ENCODE measurements at regions not wholly inside any gene's neighbourhood (a gene's known extent, or its start where the extent isn't known, plus 50 kb on each side); places are given as distances from the start of the nearest gene placed in this dataset.

- no peak overlapping the region for H3K4me3 ChIP-seq
- H3K27me3 ChIP-seq (replicated peaks in 1 of 2; ENCODE audit: control insufficient read depth in 2 of 2, insufficient read depth in 2 of 2, low read length in 1 of 2): peaks cover 0 to 2% of the 10 kb centered on the region in 2 experiments; a peak in 1 of 4 replicates
- no peak overlapping the region for H2AFZ ChIP-seq (ENCODE audit: control insufficient read depth, low read depth, low read length)
- FAIRE-seq (no peak), DNase-seq (ENCODE audit: low read depth, low spot score) (no peak), ATAC-seq (no peak)
- H3K4me1 ChIP-seq (ENCODE audit: control insufficient read depth, insufficient read depth, low read length): no peaks in the 10 kb centered on the region
- no peaks in the 10 kb centered on the region for H3K36me3 ChIP-seq (ENCODE audit: control insufficient read depth in 2 of 2, insufficient read depth in 2 of 2, low read length in 1 of 2)
- no TSS peak for BruUV-seq (replicated peaks)
- H3K27ac ChIP-seq (ENCODE audit: control insufficient read depth, insufficient read depth): no peak overlapping the region
- in situ Hi-C loops (cut with MboI) (no loop called here), intact Hi-C loops (cut with micrococcal nuclease; ENCODE audit: unreplicated experiment) (no loop called here)
- ChIA-PET SMC1A (ENCODE audit: uncharacterized antibody, unreplicated experiment) (no interaction called here), CTCF (no interaction called here), RAD21 (ENCODE audit: unreplicated experiment) (no interaction called here), POLR2A (interaction anchor here (0.6 kb wide), 1 partner anchor 21 kb away, joined by 3 read pairs; no protein-coding TSS in a partner anchor)
- TF ChIP-seq CHD4 (IDR thresholded peaks at IDR 0.05): no peak
- no peak for TF ChIP-seq BCL11A (IDR thresholded peaks at IDR 0.05; ENCODE audit: low read depth, low read length)
- TF ChIP-seq NRF1 (conservative IDR thresholded peaks at IDR 0.05; ENCODE audit: low read depth, low read length): no peak
- no peak for TF ChIP-seq NR2F1 (conservative IDR thresholded peaks at IDR 0.05)
- no peak for TF ChIP-seq MEF2A (IDR thresholded peaks at IDR 0.05; ENCODE audit: insufficient read depth, low read depth, low read length)
- no peak for TF ChIP-seq SREBF1 (IDR thresholded peaks at IDR 0.05; ENCODE audit: low read length)
- no peak for TF ChIP-seq SRF (IDR thresholded peaks at IDR 0.05; ENCODE audit: low read depth in 2 of 2, low read length in 2 of 2)
- TF ChIP-seq BACH1 (IDR thresholded peaks at IDR 0.05; ENCODE audit: borderline replicate concordance): no peak
- no peak for TF ChIP-seq ATF3 (IDR thresholded peaks at IDR 0.05; ENCODE audit: borderline replicate concordance, extremely low read depth, low read depth, low read length)
- WGBS (ENCODE audit: insufficient coverage, insufficient replicate concordance, low lambda C conversion rate, missing lambda C conversion rate): 45% methylated on average over 9 of the region's 9 CpGs
- no peak overlapping the region for H3K4me2 ChIP-seq (ENCODE audit: control insufficient read depth, insufficient read depth)
- no peak overlapping the region for H3K9ac ChIP-seq (ENCODE audit: control insufficient read depth, insufficient read depth, low read length)
- H3K79me2 ChIP-seq (ENCODE audit: control insufficient read depth, insufficient read depth, low read length): no peaks in the 10 kb centered on the region
- H3K9me3 ChIP-seq (replicated peaks; ENCODE audit: control insufficient read depth, insufficient read depth, low read length): no peaks in the 10 kb centered on the region
- no peaks in the 10 kb centered on the region for H4K20me1 ChIP-seq (ENCODE audit: control insufficient read depth, insufficient read depth)
Measured at GRCh38 chr1:9482403-9482802, 56.9 kb upstream of the SLC25A33 start.
